ENCODE measurements at regions not wholly inside any gene's neighbourhood (a gene's known extent, or its start where the extent isn't known, plus 50 kb on each side); places are given as distances from the start of the nearest gene placed in this dataset.

- CTCF ChIA-PET, result interaction anchor here (0.7 kb wide), 1 partner anchor 419 kb away, joined by 4 read pairs; no protein-coding TSS in a partner anchor
- POLR2A ChIA-PET, result no interaction called here
- Mint-ChIP-seq H3K4me1 (no peaks in the 10 kb centered on the region), H3K27me3 (peaks cover 12% of the 10 kb centered on the region), H3K4me3 (no peak overlapping the region), H3K27ac (no peak overlapping the region), H3K36me3 (ENCODE audit: low read depth) (no peaks in the 10 kb centered on the region), H3K9me3 (no peaks in the 10 kb centered on the region)
- ATAC-seq (ENCODE audit: low read depth), result no peak
- TF ChIP-seq, protein P1, sequence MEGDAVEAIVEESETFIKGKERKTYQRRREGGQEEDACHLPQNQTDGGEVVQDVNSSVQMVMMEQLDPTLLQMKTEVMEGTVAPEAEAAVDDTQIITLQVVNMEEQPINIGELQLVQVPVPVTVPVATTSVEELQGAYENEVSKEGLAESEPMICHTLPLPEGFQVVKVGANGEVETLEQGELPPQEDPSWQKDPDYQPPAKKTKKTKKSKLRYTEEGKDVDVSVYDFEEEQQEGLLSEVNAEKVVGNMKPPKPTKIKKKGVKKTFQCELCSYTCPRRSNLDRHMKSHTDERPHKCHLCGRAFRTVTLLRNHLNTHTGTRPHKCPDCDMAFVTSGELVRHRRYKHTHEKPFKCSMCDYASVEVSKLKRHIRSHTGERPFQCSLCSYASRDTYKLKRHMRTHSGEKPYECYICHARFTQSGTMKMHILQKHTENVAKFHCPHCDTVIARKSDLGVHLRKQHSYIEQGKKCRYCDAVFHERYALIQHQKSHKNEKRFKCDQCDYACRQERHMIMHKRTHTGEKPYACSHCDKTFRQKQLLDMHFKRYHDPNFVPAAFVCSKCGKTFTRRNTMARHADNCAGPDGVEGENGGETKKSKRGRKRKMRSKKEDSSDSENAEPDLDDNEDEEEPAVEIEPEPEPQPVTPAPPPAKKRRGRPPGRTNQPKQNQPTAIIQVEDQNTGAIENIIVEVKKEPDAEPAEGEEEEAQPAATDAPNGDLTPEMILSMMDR (IDR thresholded peaks at IDR 0.05), result no peak
- intact Hi-C loops (cut with micrococcal nuclease), result no loop called here
- DNase-seq, result no peak
Observed at GRCh38 chr2:7618031-7618430, 700.8 kb downstream of the RNF144A start.

GRCh38 chr2:7619203-7619970 is 702.2 kb downstream of the RNF144A start:
- Mint-ChIP-seq H3K27ac (no peak overlapping the region), H3K36me3 (ENCODE audit: low read depth) (no peaks in the 10 kb centered on the region), H3K27me3 (peaks cover 12% of the 10 kb centered on the region), H3K4me1 (no peaks in the 10 kb centered on the region), H3K9me3 (no peaks in the 10 kb centered on the region), H3K4me3 (no peak overlapping the region)
- no peak for DNase-seq
- TF ChIP-seq, protein P1 (IDR thresholded peaks at IDR 0.05), result no peak
- POLR2A ChIA-PET, result no interaction called here
- CTCF ChIA-PET, result no interaction called here
- ATAC-seq (ENCODE audit: low read depth), result no peak
- intact Hi-C loops (cut with micrococcal nuclease), result no loop called here

DNA sequence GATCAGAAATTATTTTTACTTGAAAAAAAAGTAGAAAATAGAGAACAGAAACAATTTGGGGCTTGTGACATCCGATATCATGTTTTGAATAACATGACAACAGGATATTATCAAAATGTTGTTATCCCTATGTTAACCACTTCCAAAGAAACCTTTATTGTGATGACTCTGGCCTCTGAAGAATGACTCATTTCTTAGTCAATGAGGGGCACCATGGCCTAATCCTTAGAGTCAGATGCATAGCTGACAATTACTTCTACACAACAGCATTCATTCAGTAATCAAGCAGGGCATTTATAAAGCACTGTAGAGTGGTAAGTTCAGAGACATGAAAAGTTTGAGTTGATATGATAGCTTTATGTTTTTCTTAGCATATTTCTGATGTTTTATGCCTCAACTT is 703.0 kb downstream of the RNF144A start:
- Mint-ChIP-seq H3K27me3 (peaks cover 10% of the 10 kb centered on the region), H3K9me3 (no peaks in the 10 kb centered on the region), H3K36me3 (ENCODE audit: low read depth) (no peaks in the 10 kb centered on the region), H3K27ac (no peak overlapping the region), H3K4me1 (no peaks in the 10 kb centered on the region), H3K4me3 (no peak overlapping the region)
- no peak for ATAC-seq (ENCODE audit: low read depth)
- no peak for DNase-seq
- TF ChIP-seq, protein P1 (IDR thresholded peaks at IDR 0.05), result no peak
- POLR2A ChIA-PET, result no interaction called here
- CTCF ChIA-PET, result no interaction called here
- intact Hi-C loops (cut with micrococcal nuclease), result no loop called here

GRCh38 chr2:7621018-7621814 is 704.0 kb downstream of the RNF144A start:
- no peaks in the 10 kb centered on the region for H3K9me3 Mint-ChIP-seq
- H3K27ac Mint-ChIP-seq, result no peak overlapping the region
- ATAC-seq (ENCODE audit: low read depth) (no peak), DNase-seq (no peak)
- no peaks in the 10 kb centered on the region for H3K4me1 Mint-ChIP-seq
- TF ChIP-seq, protein P1 (IDR thresholded peaks at IDR 0.05), result no peak
- ChIA-PET CTCF (no interaction called here), POLR2A (no interaction called here)
- no peak overlapping the region for H3K4me3 Mint-ChIP-seq
- peaks cover 7% of the 10 kb centered on the region for H3K27me3 Mint-ChIP-seq
- intact Hi-C loops (cut with micrococcal nuclease), result no loop called here
- H3K36me3 Mint-ChIP-seq (ENCODE audit: low read depth), result no peaks in the 10 kb centered on the region

- Mint-ChIP-seq H3K4me3 (peak overlapping the region; percentile 52), H3K27ac (peak overlapping the region; percentile 25), H3K36me3 (ENCODE audit: low read depth) (no peaks in the 10 kb centered on the region), H3K4me1 (no peaks in the 10 kb centered on the region), H3K27me3 (no peaks in the 10 kb centered on the region), H3K9me3 (no peaks in the 10 kb centered on the region)
- intact Hi-C loops (cut with micrococcal nuclease), result no loop called here
- POLR2A ChIA-PET, result no interaction called here
- ATAC-seq (ENCODE audit: low read depth), result peak; percentile 71
- CTCF ChIA-PET, result no interaction called here
- TF ChIP-seq, protein P1 (IDR thresholded peaks at IDR 0.05), result no peak
- no peak for DNase-seq
Observed at GRCh38 chr2:7625392-7626138, 708.4 kb downstream of the RNF144A start.

Data from activated B cell treated with CpG ODN at 0.5 μM for 24 hours (primary cell).